Liver (tissue), 8 donors: ENCODE measurements at regions not wholly inside any gene's neighbourhood (a gene's known extent, or its start where the extent isn't known, plus 50 kb on each side); places are given as distances from the start of the nearest gene placed in this dataset.

Source experiments
- DNase-seq: peaks from one replicate; pipeline ENCODE4 v3.0.0-alpha.2; 2017; ENCODE audit warnings: low spot score
- H3K27ac ChIP-seq, 2 donors: one replicate each; pipeline ENCODE4 v1.7.0; 2013; ENCODE audit warnings: inconsistent platforms in 2 of 2, low read length in 2 of 2, control low read depth in 1 of 2, low read depth in 1 of 2, mild to moderate bottlenecking in 1 of 2
- H3K27me3 ChIP-seq, 4 donors: one replicate each; pipeline versions ENCODE4 v1.6.1 to v1.7.0; 2013; ENCODE audit warnings: low read length in 3 of 4, inconsistent platforms in 1 of 4, mild to moderate bottlenecking in 1 of 4, moderate library complexity in 1 of 4; ENCODE audit not compliant: control insufficient read depth in 4 of 4, insufficient read depth in 4 of 4
- H3K36me3 ChIP-seq, 4 donors: one replicate each; pipeline versions ENCODE4 v1.6.1 to v1.7.0; 2013; ENCODE audit warnings: low read length in 3 of 4, mild to moderate bottlenecking in 3 of 4, low read depth in 1 of 4, moderate library complexity in 1 of 4; ENCODE audit not compliant: control insufficient read depth in 4 of 4, insufficient read depth in 3 of 4
- H3K4me1 ChIP-seq, 4 donors: one replicate each; pipeline versions ENCODE4 v1.6.1 to v1.7.0; 2013; ENCODE audit warnings: low read length in 3 of 4, mild to moderate bottlenecking in 3 of 4, moderate library complexity in 1 of 4; ENCODE audit not compliant: control insufficient read depth in 4 of 4, insufficient read depth in 4 of 4
- H3K4me3 ChIP-seq, 3 donors: one replicate each; pipeline versions ENCODE4 v1.6.1 to v1.7.0; 2013; ENCODE audit warnings: low read length in 3 of 3, control low read depth in 1 of 3, low read depth in 1 of 3, mild to moderate bottlenecking in 1 of 3
- H3K9ac ChIP-seq, 2 donors: one replicate each; pipeline ENCODE4 v1.7.0; 2013; ENCODE audit warnings: low read length in 2 of 2, mild to moderate bottlenecking in 2 of 2, moderate library complexity in 2 of 2, control low read depth in 1 of 2, low read depth in 1 of 2
- H3K9me3 ChIP-seq, 4 donors: one replicate each; pipeline versions ENCODE4 v1.6.1 to v1.7.0; 2013; ENCODE audit warnings: low read length in 3 of 4; ENCODE audit not compliant: control insufficient read depth in 4 of 4
- CTCF ChIP-seq: fragments of 150-350 bp; IDR thresholded peaks from 2 replicates; pipeline ENCODE4 v1.5.1; 2017; ENCODE audit warnings: improper control_type of control experiment, low read depth, low read length; ENCODE audit not compliant: missing input control
- EGR1 ChIP-seq, 2 donors: IDR thresholded peaks; 2 replicates each; pipeline ENCODE4 v1.6.1; 2016 to 2018; ENCODE audit warnings: antibody characterized with exemption in 2 of 2, low read depth in 2 of 2
- FOXA1 ChIP-seq: IDR thresholded peaks from 2 replicates; pipeline ENCODE4 v1.6.1; 2016; ENCODE audit warnings: antibody characterized with exemption
- FOXA2 ChIP-seq: IDR thresholded peaks from 2 replicates; pipeline ENCODE4 v1.6.1; 2016; ENCODE audit warnings: antibody characterized with exemption
- GABPA ChIP-seq, 2 donors: IDR thresholded peaks in 1 of 2; conservative IDR thresholded peaks in 1 of 2; 2 replicates each; pipeline ENCODE4 v1.6.1; 2016; ENCODE audit warnings: antibody characterized with exemption in 2 of 2, mild to moderate bottlenecking in 1 of 2, moderate library complexity in 1 of 2
- HNF4A ChIP-seq, 2 donors: conservative IDR thresholded peaks; 2 replicates each; pipeline ENCODE4 v1.6.1; 2016; ENCODE audit warnings: antibody characterized with exemption in 2 of 2, mild to moderate bottlenecking in 2 of 2
- HNF4G ChIP-seq: IDR thresholded peaks from 2 replicates; pipeline ENCODE4 v1.6.1; 2016; ENCODE audit warnings: antibody characterized with exemption
- JUND ChIP-seq, 2 donors: IDR thresholded peaks; 2 replicates each; pipeline ENCODE4 v1.6.1; 2016; ENCODE audit warnings: antibody characterized with exemption in 2 of 2
- NR2F2 ChIP-seq: IDR thresholded peaks from 2 replicates; pipeline ENCODE4 v1.6.1; 2016; ENCODE audit warnings: antibody characterized with exemption
- RAD21 ChIP-seq, 2 donors: IDR thresholded peaks; 2 replicates each; pipeline ENCODE4 v1.6.1; 2016; ENCODE audit warnings: antibody characterized with exemption in 2 of 2, mild to moderate bottlenecking in 2 of 2
- REST ChIP-seq: IDR thresholded peaks from 2 replicates; pipeline ENCODE4 v1.6.1; 2016; ENCODE audit warnings: antibody characterized with exemption, mild to moderate bottlenecking
- RXRA ChIP-seq, 2 donors: IDR thresholded peaks; 2 replicates each; pipeline ENCODE4 v1.6.1; 2017 to 2018; ENCODE audit warnings: antibody characterized with exemption in 2 of 2, mild to moderate bottlenecking in 1 of 2
- SP1 ChIP-seq: IDR thresholded peaks from 2 replicates; pipeline ENCODE4 v1.6.1; 2018; ENCODE audit warnings: antibody characterized with exemption, mild to moderate bottlenecking
- TAF1 ChIP-seq: conservative IDR thresholded peaks from 2 replicates; pipeline ENCODE4 v1.6.1; 2016; ENCODE audit warnings: antibody characterized with exemption, mild to moderate bottlenecking
- YY1 ChIP-seq: IDR thresholded peaks from 2 replicates; pipeline ENCODE4 v1.6.1; 2016; ENCODE audit warnings: antibody characterized with exemption, mild to moderate bottlenecking
- ZBTB33 ChIP-seq: IDR thresholded peaks from 2 replicates; pipeline ENCODE4 v1.6.1; 2016; ENCODE audit warnings: antibody characterized with exemption
- WGBS: extraction: QIAGEN DNeasy Blood & Tissue Kit; methylation state at CpG from one replicate; pipeline ENCODE4 v1.1.7; 2013; 5-methylcytosine and 5-hydroxymethylcytosine counted together
- TF ChIP-seq, protein P1 (sequence below): IDR thresholded peaks from 2 replicates; pipeline ENCODE4 v1.6.1; 2016; ENCODE audit warnings: antibody characterized with exemption
- TF ChIP-seq, protein P2 (sequence below): IDR thresholded peaks from 2 replicates; pipeline ENCODE4 v1.6.1; 2016; ENCODE audit warnings: antibody characterized with exemption
- donor health status: healthy.
- donor health status: healthy.
- donor health status: healthy.
- donor health status: healthy.
- donor health status: healthy.

- Histone ChIP-seq H3K36me3 (no peaks in the 10 kb centered on the region), H3K4me3 (peak overlapping the region in 1 of 3 donors; percentile 28), H3K27me3 (no peaks in the 10 kb centered on the region), H3K9me3 (no peaks in the 10 kb centered on the region), H3K9ac (no peak overlapping the region), H3K4me1 (peaks cover 0 to 9% (median 0%) of the 10 kb centered on the region in 4 donors), H3K27ac (no peak overlapping the region)
- 46% methylated on average over 3 of the region's 3 CpGs for WGBS
- no peak for DNase-seq
- no peak for TF ChIP-seq JUND (IDR thresholded peaks at IDR 0.05)
- no peak for TF ChIP-seq NR2F2
- peak; percentile 57 for TF ChIP-seq CTCF
- TF ChIP-seq REST: no peak
- TF ChIP-seq RXRA (IDR thresholded peaks at IDR 0.05): no peak
- TF ChIP-seq RAD21 (IDR thresholded peaks at IDR 0.05): peak; percentile 75 to 81
- TF ChIP-seq FOXA1: no peak
- TF ChIP-seq FOXA2: no peak
- TF ChIP-seq ZBTB33: no peak
- no peak for TF ChIP-seq YY1
- TF ChIP-seq EGR1 (IDR thresholded peaks at IDR 0.05; ENCODE audit: low read depth in 2 of 2): no peak
- TF ChIP-seq, protein P1, sequence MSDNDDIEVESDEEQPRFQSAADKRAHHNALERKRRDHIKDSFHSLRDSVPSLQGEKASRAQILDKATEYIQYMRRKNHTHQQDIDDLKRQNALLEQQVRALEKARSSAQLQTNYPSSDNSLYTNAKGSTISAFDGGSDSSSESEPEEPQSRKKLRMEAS: no peak
- TF ChIP-seq HNF4G: no peak
- no peak for TF ChIP-seq SP1
- peak in 1 of 2 donors; percentile 10 for TF ChIP-seq HNF4A (conservative IDR thresholded peaks at IDR 0.05)
- TF ChIP-seq, protein P2, sequence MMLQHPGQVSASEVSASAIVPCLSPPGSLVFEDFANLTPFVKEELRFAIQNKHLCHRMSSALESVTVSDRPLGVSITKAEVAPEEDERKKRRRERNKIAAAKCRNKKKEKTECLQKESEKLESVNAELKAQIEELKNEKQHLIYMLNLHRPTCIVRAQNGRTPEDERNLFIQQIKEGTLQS: no peak
- no peak for TF ChIP-seq GABPA (IDR thresholded peaks at IDR 0.05 in 1 of 2, conservative IDR thresholded peaks at IDR 0.05 in 1 of 2)
- TF ChIP-seq TAF1: no peak
These were observed 179.5 kb downstream of the CDH26 start for GRCh38 chr20:60137657-60138245.
